ENCODE measurements at regions not wholly inside any gene's neighbourhood (a gene's known extent, or its start where the extent isn't known, plus 50 kb on each side); places are given as distances from the start of the nearest gene placed in this dataset.

GRCh38 chr5:18333841-18334240 lies 699.6 kb downstream of the TAF11L14 start:
- TF ChIP-seq CTCF (IDR thresholded peaks at IDR 0.05), result no peak
- no peak for TF ChIP-seq POLR2A (IDR thresholded peaks at IDR 0.05)
- no peak for TF ChIP-seq POLR2AphosphoS5 (IDR thresholded peaks at IDR 0.05)
- no peak for TF ChIP-seq EP300 (IDR thresholded peaks at IDR 0.05)
